Nephron progenitor cell (in vitro differentiated cells): ENCODE measurements at regions not wholly inside any gene's neighbourhood (a gene's known extent, or its start where the extent isn't known, plus 50 kb on each side); places are given as distances from the start of the nearest gene placed in this dataset.

Source experiments
- DNase-seq: peaks from one replicate; pipeline ENCODE4 v3.0.0; 2021
- H3K27ac Mint-ChIP-seq: 2 replicates; pipeline ENCODE4 v1.8.0; 2021; ENCODE audit warnings: mild to moderate bottlenecking, moderate library complexity, mixed read lengths
- H3K27me3 Mint-ChIP-seq: 2 replicates; pipeline ENCODE4 v1.8.0; 2021; ENCODE audit warnings: mild to moderate bottlenecking, low read depth, mixed read lengths; ENCODE audit not compliant: poor library complexity
- H3K36me3 Mint-ChIP-seq: 2 replicates; pipeline ENCODE4 v1.8.0; 2021; ENCODE audit warnings: low read depth, mixed read lengths
- H3K4me1 Mint-ChIP-seq: 2 replicates; pipeline ENCODE4 v1.8.0; 2021; ENCODE audit warnings: mixed read lengths
- H3K4me3 Mint-ChIP-seq: 2 replicates; pipeline ENCODE4 v1.8.0; 2021; ENCODE audit warnings: mild to moderate bottlenecking, moderate library complexity, mixed read lengths
- H3K9me3 Mint-ChIP-seq: 2 replicates; pipeline ENCODE4 v1.8.0; 2021; ENCODE audit warnings: mild to moderate bottlenecking, moderate library complexity, mixed read lengths
- TF ChIP-seq, protein P1 (sequence below): fragments of 200-600 bp; sonication (generic); IDR thresholded peaks from 2 replicates; pipeline ENCODE4 v1.5.0; 2021; ENCODE audit warnings: antibody characterized with exemption

DNA sequence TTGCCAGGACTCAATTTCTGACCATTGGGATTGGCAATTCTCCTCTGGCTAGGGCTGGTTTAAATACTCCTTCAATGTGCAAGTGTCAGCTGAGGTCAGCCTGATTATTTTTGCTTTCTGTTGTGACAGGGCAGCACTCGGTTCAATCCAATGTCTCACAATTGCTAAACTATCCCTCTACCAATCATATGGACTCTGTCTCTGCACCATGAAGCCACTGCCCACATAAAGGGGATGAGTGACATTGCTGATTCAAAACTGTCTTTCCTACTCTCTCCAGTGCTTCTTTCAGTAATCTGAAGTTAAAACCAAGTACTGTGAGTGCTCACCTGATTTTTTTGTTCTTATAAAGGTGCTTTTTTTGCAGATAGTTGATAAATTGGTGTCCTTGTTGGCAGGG is 1030.7 kb downstream of the GLUD2 start:
- TF ChIP-seq, protein P1, sequence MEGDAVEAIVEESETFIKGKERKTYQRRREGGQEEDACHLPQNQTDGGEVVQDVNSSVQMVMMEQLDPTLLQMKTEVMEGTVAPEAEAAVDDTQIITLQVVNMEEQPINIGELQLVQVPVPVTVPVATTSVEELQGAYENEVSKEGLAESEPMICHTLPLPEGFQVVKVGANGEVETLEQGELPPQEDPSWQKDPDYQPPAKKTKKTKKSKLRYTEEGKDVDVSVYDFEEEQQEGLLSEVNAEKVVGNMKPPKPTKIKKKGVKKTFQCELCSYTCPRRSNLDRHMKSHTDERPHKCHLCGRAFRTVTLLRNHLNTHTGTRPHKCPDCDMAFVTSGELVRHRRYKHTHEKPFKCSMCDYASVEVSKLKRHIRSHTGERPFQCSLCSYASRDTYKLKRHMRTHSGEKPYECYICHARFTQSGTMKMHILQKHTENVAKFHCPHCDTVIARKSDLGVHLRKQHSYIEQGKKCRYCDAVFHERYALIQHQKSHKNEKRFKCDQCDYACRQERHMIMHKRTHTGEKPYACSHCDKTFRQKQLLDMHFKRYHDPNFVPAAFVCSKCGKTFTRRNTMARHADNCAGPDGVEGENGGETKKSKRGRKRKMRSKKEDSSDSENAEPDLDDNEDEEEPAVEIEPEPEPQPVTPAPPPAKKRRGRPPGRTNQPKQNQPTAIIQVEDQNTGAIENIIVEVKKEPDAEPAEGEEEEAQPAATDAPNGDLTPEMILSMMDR: no peak
- Mint-ChIP-seq H3K4me3 (no peak overlapping the region), H3K36me3 (no peaks in the 10 kb centered on the region), H3K27me3 (no peaks in the 10 kb centered on the region), H3K4me1 (no peaks in the 10 kb centered on the region), H3K9me3 (peaks cover 21% of the 10 kb centered on the region), H3K27ac (no peak overlapping the region)
- no peak for DNase-seq

DNA sequence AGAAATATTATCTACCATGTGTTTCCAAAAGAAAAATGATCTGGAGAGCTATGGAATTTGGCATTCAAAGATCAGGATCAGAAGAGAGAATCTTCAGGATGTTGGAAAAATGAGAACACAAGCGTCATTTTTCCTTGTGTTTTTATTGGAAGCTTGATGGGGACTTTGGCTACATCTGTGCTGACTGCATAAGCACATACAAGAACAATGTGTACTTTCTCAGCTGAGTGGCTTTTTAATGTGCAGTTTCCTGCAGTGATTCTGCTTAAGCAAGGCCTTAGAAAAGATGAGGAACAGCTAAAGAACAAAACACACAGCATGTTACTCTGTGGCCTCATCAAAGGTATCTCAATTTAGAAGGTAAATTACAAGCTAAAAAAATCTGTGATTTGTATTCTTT is 1039.9 kb downstream of the GLUD2 start:
- Mint-ChIP-seq H3K9me3 (no peaks in the 10 kb centered on the region), H3K27me3 (no peaks in the 10 kb centered on the region), H3K36me3 (no peaks in the 10 kb centered on the region), H3K27ac (no peak overlapping the region), H3K4me1 (no peaks in the 10 kb centered on the region), H3K4me3 (no peak overlapping the region)
- TF ChIP-seq, protein P1: no peak
- DNase-seq: no peak

DNA sequence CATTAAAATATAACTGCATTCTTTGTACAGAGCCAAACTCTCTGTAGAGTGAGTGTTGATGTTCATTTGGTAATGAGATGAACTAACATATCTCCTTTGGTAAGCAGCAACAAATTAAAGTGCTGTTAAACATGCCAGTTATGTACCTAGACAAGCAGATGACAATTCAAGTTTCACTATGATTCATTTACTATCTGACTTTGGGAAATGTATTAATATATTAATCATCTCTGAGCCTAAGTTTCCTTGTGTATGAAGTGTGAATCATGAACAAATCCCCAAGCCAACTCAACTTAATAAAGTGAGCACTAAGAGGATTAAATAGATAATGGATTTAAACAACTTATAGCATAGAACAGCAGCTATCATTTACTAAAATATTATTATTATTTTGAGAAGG is 1044.2 kb downstream of the GLUD2 start:
- no peak overlapping the region for H3K27ac Mint-ChIP-seq
- no peak overlapping the region for H3K4me3 Mint-ChIP-seq
- no peaks in the 10 kb centered on the region for H3K36me3 Mint-ChIP-seq
- DNase-seq: no peak
- H3K9me3 Mint-ChIP-seq: peaks cover 14% of the 10 kb centered on the region
- TF ChIP-seq, protein P1: no peak
- H3K4me1 Mint-ChIP-seq: no peaks in the 10 kb centered on the region
- H3K27me3 Mint-ChIP-seq: peaks cover 6% of the 10 kb centered on the region

DNA sequence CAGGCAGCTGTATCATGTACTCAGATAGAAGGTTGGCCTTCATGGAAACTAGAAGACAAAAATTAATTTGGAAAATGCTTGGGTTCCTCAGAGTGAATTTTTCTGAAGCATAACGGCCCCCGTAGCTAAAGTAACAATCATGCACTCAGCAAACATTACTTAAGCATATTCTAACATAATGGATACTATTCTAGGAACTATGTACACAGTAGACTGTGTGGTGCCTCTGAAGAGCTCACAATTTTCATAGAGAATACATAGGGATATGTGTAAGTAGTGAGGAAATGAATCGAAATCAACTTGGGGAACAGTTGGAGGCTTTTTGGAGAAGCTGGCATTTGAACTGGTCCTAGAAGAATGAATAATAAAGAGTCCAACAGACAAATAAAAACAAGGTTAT is 1045.0 kb downstream of the GLUD2 start:
- Mint-ChIP-seq H3K9me3 (peaks cover 22% of the 10 kb centered on the region), H3K27me3 (peaks cover 6% of the 10 kb centered on the region), H3K27ac (no peak overlapping the region), H3K4me1 (no peaks in the 10 kb centered on the region), H3K4me3 (no peak overlapping the region), H3K36me3 (no peaks in the 10 kb centered on the region)
- no peak for DNase-seq
- TF ChIP-seq, protein P1: no peak

DNA sequence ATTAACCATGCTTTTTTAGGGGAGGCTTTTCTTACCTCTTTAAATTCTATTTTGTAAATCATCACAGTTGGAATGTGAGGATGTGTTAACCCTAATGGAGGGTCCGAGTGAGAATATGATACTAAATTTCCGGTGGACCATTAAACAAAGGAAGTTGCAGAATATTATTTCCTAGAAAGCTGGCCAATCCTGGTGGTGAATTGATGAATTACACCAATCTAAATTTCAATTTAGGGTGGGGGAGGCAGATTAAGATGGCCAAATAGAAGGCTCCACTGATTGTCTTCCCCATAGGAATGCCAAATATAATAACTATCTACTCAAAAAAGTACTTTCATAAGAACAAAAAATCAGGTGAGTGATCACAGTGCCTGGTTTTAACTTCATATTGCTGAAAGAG is 1045.6 kb downstream of the GLUD2 start:
- Mint-ChIP-seq H3K27me3 (peaks cover 6% of the 10 kb centered on the region), H3K36me3 (no peaks in the 10 kb centered on the region), H3K4me1 (no peaks in the 10 kb centered on the region), H3K27ac (no peak overlapping the region), H3K4me3 (no peak overlapping the region), H3K9me3 (peaks cover 28% of the 10 kb centered on the region)
- TF ChIP-seq, protein P1: no peak
- no peak for DNase-seq

DNA sequence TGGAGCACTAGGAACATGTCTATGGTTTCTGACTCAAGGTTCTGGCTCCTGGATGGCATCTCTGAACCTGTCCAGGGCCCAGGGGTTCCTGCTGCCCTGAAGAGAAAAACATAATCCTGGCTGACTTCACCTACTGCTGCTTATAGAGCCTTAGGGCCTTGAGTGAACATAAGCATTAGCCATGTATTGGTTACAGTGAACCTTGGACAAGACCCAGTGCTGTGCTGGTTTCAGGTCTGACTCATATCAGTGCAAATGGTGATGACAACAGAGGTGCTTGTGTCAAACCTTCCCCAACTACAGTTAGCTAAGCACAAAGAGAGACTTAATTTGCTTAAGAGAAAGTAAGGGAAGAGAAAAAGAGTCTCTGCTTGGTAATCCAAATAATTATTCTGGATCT is 1047.2 kb downstream of the GLUD2 start:
- TF ChIP-seq, protein P1: no peak

More for the DNA sequence above, 1047.2 kb downstream of the GLUD2 start:
- Mint-ChIP-seq H3K4me3 (no peak overlapping the region), H3K4me1 (no peaks in the 10 kb centered on the region), H3K9me3 (peaks cover 43% of the 10 kb centered on the region), H3K27me3 (peaks cover 6% of the 10 kb centered on the region), H3K27ac (no peak overlapping the region), H3K36me3 (no peaks in the 10 kb centered on the region)
- no peak for DNase-seq
